ENCODE measurements at regions not wholly inside any gene's neighbourhood (a gene's known extent, or its start where the extent isn't known, plus 50 kb on each side); places are given as distances from the start of the nearest gene placed in this dataset.

- no peak overlapping the region for H3K4me3 ChIP-seq (ENCODE audit: severe bottlenecking)
- H3K36me3 ChIP-seq (ENCODE audit: low read depth), result no peaks in the 10 kb centered on the region
- no peak overlapping the region for H3K27ac ChIP-seq (ENCODE audit: poor library complexity, severe bottlenecking)
- TF ChIP-seq CTCF (IDR thresholded peaks at IDR 0.05; ENCODE audit: poor library complexity, severe bottlenecking), result no peak
- H3K9me3 ChIP-seq (ENCODE audit: severe bottlenecking), result no peaks in the 10 kb centered on the region
- ATAC-seq (ENCODE audit: low read depth), result no peak
- no peaks in the 10 kb centered on the region for H3K27me3 ChIP-seq (ENCODE audit: insufficient read depth, poor library complexity, severe bottlenecking)
- H3K4me1 ChIP-seq (ENCODE audit: insufficient read depth, poor library complexity, severe bottlenecking), result peaks cover 12% of the 10 kb centered on the region
- no peak for DNase-seq (ENCODE audit: low spot score)
Measured at GRCh38 chr20:6468423-6469116, 298.9 kb upstream of the BMP2 start.

DNA sequence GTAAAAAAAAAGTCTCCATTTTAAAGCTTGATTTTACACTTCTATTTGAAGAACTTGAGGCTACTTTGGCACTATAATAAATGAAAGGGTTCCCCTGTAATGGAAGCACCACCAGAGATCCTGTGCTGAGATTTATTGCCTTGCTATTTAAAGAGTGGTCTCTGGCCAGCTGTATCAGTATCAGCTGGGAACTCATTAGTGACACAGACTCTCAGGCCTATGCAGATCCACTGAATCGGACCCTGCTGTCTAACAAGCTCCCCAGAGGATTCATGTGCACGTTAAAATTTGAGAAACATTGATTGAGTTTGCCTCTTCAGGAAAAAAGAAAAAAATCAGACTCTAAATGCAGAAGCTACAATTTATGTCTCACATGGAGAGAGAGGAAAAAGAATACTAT is 299.9 kb upstream of the BMP2 start:
- Histone ChIP-seq H3K4me3 (ENCODE audit: severe bottlenecking) (no peak overlapping the region), H3K9me3 (ENCODE audit: severe bottlenecking) (no peaks in the 10 kb centered on the region), H3K36me3 (ENCODE audit: low read depth) (no peaks in the 10 kb centered on the region), H3K4me1 (ENCODE audit: insufficient read depth, poor library complexity, severe bottlenecking) (peaks cover 4% of the 10 kb centered on the region), H3K27ac (ENCODE audit: poor library complexity, severe bottlenecking) (no peak overlapping the region), H3K27me3 (ENCODE audit: insufficient read depth, poor library complexity, severe bottlenecking) (no peaks in the 10 kb centered on the region)
- no peak for DNase-seq (ENCODE audit: low spot score)
- ATAC-seq (ENCODE audit: low read depth), result no peak
- no peak for TF ChIP-seq CTCF (IDR thresholded peaks at IDR 0.05; ENCODE audit: poor library complexity, severe bottlenecking)

DNA sequence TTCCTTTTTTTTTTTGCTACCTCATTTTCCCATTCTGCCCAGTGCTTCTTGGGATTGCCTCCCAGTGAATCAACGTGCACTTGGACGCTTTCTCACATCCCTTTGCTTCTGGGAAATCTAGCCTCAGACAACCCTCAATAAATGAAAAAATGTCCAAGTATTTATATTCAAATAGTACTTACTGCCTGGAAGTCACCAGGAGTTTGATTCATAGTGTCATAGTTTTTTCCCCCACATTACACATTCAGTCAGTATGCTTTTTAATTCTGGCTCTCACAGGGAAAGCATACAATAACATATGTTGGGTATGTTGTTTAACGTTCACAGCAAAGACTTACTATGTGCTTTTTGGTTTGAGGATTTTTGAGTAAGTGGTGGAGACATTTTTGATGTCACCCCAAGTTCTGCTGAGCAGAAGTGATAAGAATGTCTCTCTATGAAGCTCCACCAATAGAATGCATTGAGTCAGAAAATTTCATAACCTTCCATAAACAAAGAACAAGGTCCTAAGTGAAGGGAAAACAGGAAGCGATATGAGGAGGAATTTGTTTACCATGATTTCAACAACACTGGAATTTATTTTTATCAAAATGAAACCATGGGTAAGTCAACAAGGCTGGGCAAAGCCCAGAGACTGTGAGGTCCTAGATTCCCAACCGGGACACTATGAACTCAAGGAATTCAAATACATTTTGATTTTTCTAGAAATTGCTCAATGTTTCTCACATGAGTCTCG is 301.2 kb upstream of the BMP2 start:
- ATAC-seq (ENCODE audit: low read depth) (no peak), DNase-seq (ENCODE audit: low spot score) (no peak)
- Histone ChIP-seq H3K9me3 (ENCODE audit: severe bottlenecking) (no peaks in the 10 kb centered on the region), H3K27ac (ENCODE audit: poor library complexity, severe bottlenecking) (no peak overlapping the region), H3K36me3 (ENCODE audit: low read depth) (no peaks in the 10 kb centered on the region), H3K4me1 (ENCODE audit: insufficient read depth, poor library complexity, severe bottlenecking) (peaks cover 4% of the 10 kb centered on the region), H3K4me3 (ENCODE audit: severe bottlenecking) (no peak overlapping the region), H3K27me3 (ENCODE audit: insufficient read depth, poor library complexity, severe bottlenecking) (no peaks in the 10 kb centered on the region)
- no peak for TF ChIP-seq CTCF (IDR thresholded peaks at IDR 0.05; ENCODE audit: poor library complexity, severe bottlenecking)

DNA sequence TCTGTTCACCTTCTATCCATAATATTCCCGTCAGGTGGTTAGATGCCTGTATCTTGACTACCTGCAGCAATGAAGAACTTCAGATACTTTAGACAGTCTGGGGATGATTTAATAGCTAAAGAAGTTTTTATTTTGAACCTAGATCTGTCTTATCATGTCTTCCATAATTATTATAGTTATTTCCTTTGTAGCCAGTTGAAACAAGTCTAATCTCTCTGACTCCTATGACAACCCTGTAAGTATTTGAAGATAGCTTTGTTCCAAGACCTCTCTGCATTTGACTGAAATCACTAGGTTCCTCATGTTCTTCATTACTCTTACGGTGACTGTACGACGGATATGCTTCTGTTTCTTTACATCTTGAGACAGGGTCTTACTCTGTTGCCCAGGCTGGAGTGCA is 316.6 kb upstream of the BMP2 start:
- no peaks in the 10 kb centered on the region for H3K9me3 ChIP-seq (ENCODE audit: severe bottlenecking)
- no peaks in the 10 kb centered on the region for H3K36me3 ChIP-seq (ENCODE audit: low read depth)
- no peak overlapping the region for H3K4me3 ChIP-seq (ENCODE audit: severe bottlenecking)
- no peaks in the 10 kb centered on the region for H3K4me1 ChIP-seq (ENCODE audit: insufficient read depth, poor library complexity, severe bottlenecking)
- TF ChIP-seq CTCF (IDR thresholded peaks at IDR 0.05; ENCODE audit: poor library complexity, severe bottlenecking), result no peak
- H3K27ac ChIP-seq (ENCODE audit: poor library complexity, severe bottlenecking), result no peak overlapping the region
- H3K27me3 ChIP-seq (ENCODE audit: insufficient read depth, poor library complexity, severe bottlenecking), result no peaks in the 10 kb centered on the region
- ATAC-seq (ENCODE audit: low read depth) (no peak), DNase-seq (ENCODE audit: low spot score) (no peak)

DNA sequence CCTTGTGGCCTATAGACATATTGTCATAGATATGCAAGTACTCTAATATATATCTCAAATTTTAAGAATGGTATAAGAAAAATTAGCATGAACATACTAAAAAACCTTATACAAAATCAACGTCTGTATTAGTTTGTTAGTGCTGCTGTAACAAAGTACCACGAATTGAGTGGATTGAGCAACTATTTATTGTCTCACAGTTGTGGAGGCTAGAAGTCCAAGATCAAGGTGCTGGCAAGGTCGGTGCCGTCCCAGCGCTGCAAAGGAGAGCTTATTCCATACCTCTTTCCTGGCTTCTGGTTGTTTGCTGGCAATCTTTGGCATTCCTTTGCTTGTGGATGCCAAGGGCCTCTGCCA is 317.6 kb upstream of the FERMT1 start:
- no peak overlapping the region for H3K27ac ChIP-seq (ENCODE audit: poor library complexity, severe bottlenecking)
- H3K36me3 ChIP-seq (ENCODE audit: low read depth), result no peaks in the 10 kb centered on the region
- H3K4me1 ChIP-seq (ENCODE audit: insufficient read depth, poor library complexity, severe bottlenecking), result no peaks in the 10 kb centered on the region
- DNase-seq (ENCODE audit: low spot score) (no peak), ATAC-seq (ENCODE audit: low read depth) (no peak)
- TF ChIP-seq CTCF (IDR thresholded peaks at IDR 0.05; ENCODE audit: poor library complexity, severe bottlenecking), result no peak
- no peaks in the 10 kb centered on the region for H3K9me3 ChIP-seq (ENCODE audit: severe bottlenecking)
- H3K27me3 ChIP-seq (ENCODE audit: insufficient read depth, poor library complexity, severe bottlenecking), result no peaks in the 10 kb centered on the region
- H3K4me3 ChIP-seq (ENCODE audit: severe bottlenecking), result no peak overlapping the region

Measured in RWPE2 (cell line).